HCT116 (cell line): ENCODE measurements at regions not wholly inside any gene's neighbourhood (a gene's known extent, or its start where the extent isn't known, plus 50 kb on each side); places are given as distances from the start of the nearest gene placed in this dataset.

Experiments used
- ATAC-seq: fragments of 200-7000 bp; cut with Tn5 transposase; 2 replicates; pipeline ENCODE4 v1.9.1; 2020; ENCODE audit warnings: mild to moderate bottlenecking, moderate library complexity
- BruUV-seq: library from RNA; stranded (reverse); fragments of 400-500 nt; replicated peaks from 2 replicates; lab custom pipeline; 2021; lab: Mats Ljungman, UMichigan
- CTCF ChIA-PET: fragments of 300-600 bp; sonication (Branson Sonifier 250); formaldehyde crosslinking; loops from one replicate; lab custom pipeline; 2021; ENCODE audit warnings: antibody characterized with exemption; lab: Charles Lee
- POLR2A ChIA-PET: fragments of 300-600, 350-600 bp; sonication (Branson Sonifier 250); formaldehyde crosslinking; loops from one replicate; lab custom pipeline; 2021; ENCODE audit warnings: antibody characterized with exemption; lab: Charles Lee
- RAD21 ChIA-PET, 2 experiments: fragments of 300-600 bp; sonication (Branson Sonifier 250); formaldehyde crosslinking; loops; one replicate each; lab custom pipeline; 2023; ENCODE audit warnings: low total read pairs in 2 of 2; ENCODE audit not compliant: uncharacterized antibody in 2 of 2, unreplicated experiment in 2 of 2, low non-redundant PET in 1 of 2; lab: Charles Lee
- DNase-seq: peaks from one replicate; pipeline ENCODE4 v3.0.0-alpha.2; 2010; ENCODE audit warnings: low read depth, low spot score
- H2AFZ ChIP-seq: fragments of 200-600 bp; shearing (Covaris generic), sonication (generic); 2 replicates; pipeline ENCODE4 v1.6.1; 2017; ENCODE audit warnings: low read depth, mixed run types, mixed read lengths, antibody characterized with exemption, low read length; ENCODE audit not compliant: poor library complexity, severe bottlenecking
- H3K27ac ChIP-seq: 2 replicates; pipeline ENCODE4 v1.5.1; 2012; ENCODE audit warnings: low read depth, low read length
- H3K27me3 ChIP-seq: fragments of 200-600 bp; sonication (generic); 2 replicates; pipeline ENCODE4 v1.6.1; 2016; ENCODE audit warnings: mixed run types, low read length, mixed read lengths; ENCODE audit not compliant: insufficient read depth
- H3K36me3 ChIP-seq, 2 experiments: fragments of 200-500 bp in 1 of 2; fragments of 200-600 bp in 1 of 2; sonication (Bioruptor generic) in 1 of 2; sonication (generic) in 1 of 2; 2 replicates each; pipeline versions ENCODE4 v1.5.1 to v1.6.1; 2014 to 2016; ENCODE audit warnings: low read length in 2 of 2, inconsistent platforms in 1 of 2, mixed read lengths in 1 of 2, mixed run types in 1 of 2; ENCODE audit not compliant: insufficient read depth in 2 of 2, control insufficient read depth in 1 of 2
- H3K4me1 ChIP-seq, 2 experiments: fragments of 200-600 bp in 1 of 2; sonication (generic) in 1 of 2; 2 replicates each; pipeline versions ENCODE4 v1.5.1 to v1.6.1; 2012 to 2017; ENCODE audit warnings: low read length in 2 of 2, inconsistent platforms in 1 of 2, mild to moderate bottlenecking in 1 of 2, mixed read lengths in 1 of 2, mixed run types in 1 of 2, moderate library complexity in 1 of 2; ENCODE audit not compliant: insufficient read depth in 2 of 2, control insufficient read depth in 1 of 2
- H3K4me2 ChIP-seq: fragments of 200-600 bp; sonication (generic); 2 replicates; pipeline ENCODE4 v1.6.1; 2017; ENCODE audit warnings: mixed run types, low read length, mixed read lengths
- H3K4me3 ChIP-seq, 2 experiments: fragments of 200-600 bp in 1 of 2; sonication (generic) in 1 of 2; replicated peaks in 1 of 2; 2 replicates each; pipeline ENCODE4 v1.5.1; 2011 to 2016; ENCODE audit warnings: low read length in 2 of 2, control low read depth in 1 of 2, low read depth in 1 of 2, mild to moderate bottlenecking in 1 of 2, mixed read lengths in 1 of 2, mixed run types in 1 of 2
- H3K79me2 ChIP-seq: fragments of 200-600 bp; sonication (generic); 2 replicates; pipeline ENCODE4 v1.6.1; 2017; ENCODE audit warnings: mild to moderate bottlenecking, mixed run types, low read length, moderate library complexity, mixed read lengths; ENCODE audit not compliant: insufficient read depth
- H3K9ac ChIP-seq: fragments of 200-600 bp; sonication (generic); 2 replicates; pipeline ENCODE4 v1.6.1; 2016; ENCODE audit warnings: low read length, mixed read lengths
- H3K9me2 ChIP-seq: fragments of 200-600 bp; sonication (generic), shearing (Covaris generic); 2 replicates; pipeline ENCODE4 v1.6.1; 2017; ENCODE audit warnings: mixed run types, mild to moderate bottlenecking, moderate library complexity; ENCODE audit not compliant: insufficient read depth
- H3K9me3 ChIP-seq, 2 experiments: fragments of 200-500 bp in 1 of 2; fragments of 200-600 bp in 1 of 2; sonication (Bioruptor generic) in 1 of 2; sonication (generic) in 1 of 2; 2 replicates each; pipeline ENCODE4 v1.6.1; 2014 to 2017; ENCODE audit warnings: low read length in 2 of 2, mixed read lengths in 2 of 2, inconsistent platforms in 1 of 2, low read depth in 1 of 2, mild to moderate bottlenecking in 1 of 2, mixed run types in 1 of 2, moderate library complexity in 1 of 2; ENCODE audit not compliant: control insufficient read depth in 1 of 2, insufficient read depth in 1 of 2
- H4K20me1 ChIP-seq: fragments of 200-600 bp; sonication (generic), shearing (Covaris generic); 2 replicates; pipeline ENCODE4 v1.6.1; 2017; ENCODE audit warnings: mixed run types, mild to moderate bottlenecking, moderate library complexity; ENCODE audit not compliant: insufficient read depth
- ATF3 ChIP-seq: IDR thresholded peaks from 2 replicates; pipeline ENCODE4 v1.6.1; 2012
- CEBPB ChIP-seq: IDR thresholded peaks from 2 replicates; pipeline ENCODE4 v1.6.1; 2012; ENCODE audit warnings: low read depth
- EGR1 ChIP-seq: IDR thresholded peaks from 2 replicates; pipeline ENCODE4 v1.6.1; 2012; ENCODE audit warnings: low read depth
- ELF1 ChIP-seq: IDR thresholded peaks from 2 replicates; pipeline ENCODE4 v1.6.1; 2012; ENCODE audit warnings: low read depth, borderline replicate concordance
- POLR2A ChIP-seq: IDR thresholded peaks from 2 replicates; pipeline ENCODE4 v1.7.0; 2011; ENCODE audit warnings: borderline replicate concordance; ENCODE audit not compliant: insufficient read depth, insufficient read length; ENCODE audit errors: extremely low read depth
- POLR2AphosphoS5 ChIP-seq: IDR thresholded peaks from 2 replicates; pipeline ENCODE4 v1.6.1; 2011; ENCODE audit warnings: mild to moderate bottlenecking, low read depth, low read length, moderate library complexity
- RAD21 ChIP-seq: IDR thresholded peaks from 2 replicates; pipeline ENCODE4 v1.6.1; 2012; ENCODE audit warnings: low read depth, mild to moderate bottlenecking
- REST ChIP-seq: IDR thresholded peaks from 2 replicates; pipeline ENCODE4 v1.6.1; 2012; ENCODE audit warnings: low read depth
- SIN3A ChIP-seq: IDR thresholded peaks from 2 replicates; pipeline ENCODE4 v1.6.1; 2012; ENCODE audit warnings: low read depth
- SP1 ChIP-seq: IDR thresholded peaks from 2 replicates; pipeline ENCODE4 v1.6.1; 2012; ENCODE audit warnings: low read depth
- TCF7L2 ChIP-seq: IDR thresholded peaks from 2 replicates; pipeline ENCODE4 v1.7.0; 2011; ENCODE audit warnings: borderline replicate concordance, inconsistent platforms; ENCODE audit not compliant: insufficient read depth, insufficient read length; ENCODE audit errors: extremely low read depth
- YY1 ChIP-seq: IDR thresholded peaks from 2 replicates; pipeline ENCODE4 v1.6.1; 2011; ENCODE audit warnings: low read length, low read depth, moderate library complexity, mild to moderate bottlenecking; ENCODE audit not compliant: insufficient replicate concordance; ENCODE audit errors: extremely low read depth
- ZFX ChIP-seq: fragments of 450-650 bp; IDR thresholded peaks from 2 replicates; pipeline ENCODE4 v1.6.1; 2017
- intact Hi-C: fragments of 100-400 bp; cut with micrococcal nuclease; formaldehyde crosslinking; loops from 2 replicates; pipeline ENCODE4 v1.10.0; 2022
- TF ChIP-seq, protein P1 (sequence below), 3 experiments: fragments of 200-600 bp in 1 of 3; sonication (generic) in 1 of 3; IDR thresholded peaks in 2 of 3; conservative IDR thresholded peaks in 1 of 3; 2 replicates each; pipeline ENCODE4 v1.5.1; 2012 to 2017; ENCODE audit warnings: low read depth in 2 of 3, low read length in 2 of 3, antibody characterized with exemption in 1 of 3, borderline replicate concordance in 1 of 3, control low read depth in 1 of 3, mild to moderate bottlenecking in 1 of 3, mixed read lengths in 1 of 3, mixed run types in 1 of 3, moderate library complexity in 1 of 3; ENCODE audit not compliant: insufficient read depth in 1 of 3

DNA sequence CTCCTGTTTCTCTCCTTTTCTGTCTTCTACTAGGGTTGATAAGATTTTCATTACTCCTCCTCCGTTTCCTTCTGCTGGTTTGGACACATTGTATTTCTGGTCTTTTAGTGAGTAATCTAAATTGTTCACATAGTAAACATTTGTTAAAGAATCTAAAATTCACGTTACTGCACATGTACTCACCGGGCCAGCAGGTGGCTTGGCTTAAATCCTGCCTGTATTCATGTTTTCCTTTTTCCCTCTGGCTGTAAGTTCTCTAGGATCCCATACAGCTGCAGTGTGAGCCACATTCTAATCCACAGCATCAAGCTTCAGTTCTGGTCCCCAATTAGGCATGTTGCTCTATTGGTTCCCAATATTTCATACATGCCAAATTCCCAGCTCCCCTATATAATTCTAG is 958.3 kb downstream of the ADGRL2 start:
- no peak overlapping the region for H2AFZ ChIP-seq
- BruUV-seq = no TSS peak
- H3K27me3 ChIP-seq = no peaks in the 10 kb centered on the region
- H3K4me2 ChIP-seq = no peak overlapping the region
- no peak overlapping the region for H3K4me3 ChIP-seq
- no peaks in the 10 kb centered on the region; the same call in 1 of the 2 replicates for H4K20me1 ChIP-seq
- no peak overlapping the region for H3K9ac ChIP-seq
- ATAC-seq = no peak
- ChIA-PET POLR2A (no interaction called here), RAD21 (no interaction called here)
- intact Hi-C loops = no loop called here
- no peaks in the 10 kb centered on the region for H3K4me1 ChIP-seq
- H3K79me2 ChIP-seq = no peaks in the 10 kb centered on the region
- H3K36me3 ChIP-seq = no peaks in the 10 kb centered on the region
- TF ChIP-seq POLR2A = no peak
- TF ChIP-seq ELF1 = no peak
- TF ChIP-seq, protein P1, sequence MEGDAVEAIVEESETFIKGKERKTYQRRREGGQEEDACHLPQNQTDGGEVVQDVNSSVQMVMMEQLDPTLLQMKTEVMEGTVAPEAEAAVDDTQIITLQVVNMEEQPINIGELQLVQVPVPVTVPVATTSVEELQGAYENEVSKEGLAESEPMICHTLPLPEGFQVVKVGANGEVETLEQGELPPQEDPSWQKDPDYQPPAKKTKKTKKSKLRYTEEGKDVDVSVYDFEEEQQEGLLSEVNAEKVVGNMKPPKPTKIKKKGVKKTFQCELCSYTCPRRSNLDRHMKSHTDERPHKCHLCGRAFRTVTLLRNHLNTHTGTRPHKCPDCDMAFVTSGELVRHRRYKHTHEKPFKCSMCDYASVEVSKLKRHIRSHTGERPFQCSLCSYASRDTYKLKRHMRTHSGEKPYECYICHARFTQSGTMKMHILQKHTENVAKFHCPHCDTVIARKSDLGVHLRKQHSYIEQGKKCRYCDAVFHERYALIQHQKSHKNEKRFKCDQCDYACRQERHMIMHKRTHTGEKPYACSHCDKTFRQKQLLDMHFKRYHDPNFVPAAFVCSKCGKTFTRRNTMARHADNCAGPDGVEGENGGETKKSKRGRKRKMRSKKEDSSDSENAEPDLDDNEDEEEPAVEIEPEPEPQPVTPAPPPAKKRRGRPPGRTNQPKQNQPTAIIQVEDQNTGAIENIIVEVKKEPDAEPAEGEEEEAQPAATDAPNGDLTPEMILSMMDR (IDR thresholded peaks at IDR 0.05 in 2 of 3, conservative IDR thresholded peaks at IDR 0.05 in 1 of 3; ENCODE audit: borderline replicate concordance in 1 of 3, insufficient read depth in 1 of 3, low read depth in 2 of 3, low read length in 2 of 3) = peak in 2 of 3 experiments; percentile 8 to 13; a peak in 1 of 6 replicates
- no peak for TF ChIP-seq RAD21
- TF ChIP-seq, all 23 proteins: peak for 1
- H3K27ac ChIP-seq = no peak overlapping the region
- H3K9me3 ChIP-seq = peaks cover 0 to 3% of the 10 kb centered on the region in 2 experiments; a peak in 1 of 4 replicates
- H3K9me2 ChIP-seq = no peaks in the 10 kb centered on the region
- no peak for DNase-seq
- CTCF ChIA-PET = no interaction called here

DNA sequence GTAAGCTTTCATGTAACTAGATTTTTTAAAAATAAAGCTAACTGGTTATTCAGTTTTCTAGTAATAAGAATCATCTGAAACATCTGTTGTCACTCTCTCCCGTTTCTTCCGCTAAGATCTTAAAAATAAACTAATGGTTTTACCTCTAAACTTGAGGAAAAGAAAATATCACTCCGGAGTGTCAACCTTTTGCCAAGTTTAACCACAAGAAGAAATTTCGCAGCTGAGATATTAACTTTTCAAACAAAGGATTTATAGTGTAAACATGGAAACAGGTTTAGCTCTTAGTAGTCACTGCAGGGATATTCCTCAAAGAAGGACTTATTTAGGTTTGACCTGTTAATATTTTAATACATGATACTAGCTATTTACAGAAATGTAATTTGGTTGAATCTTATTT is 954.9 kb downstream of the ADGRL2 start:
- no TSS peak for BruUV-seq
- no peak overlapping the region for H3K4me2 ChIP-seq
- no peak overlapping the region for H3K4me3 ChIP-seq
- CTCF ChIA-PET = no interaction called here
- ATAC-seq (no peak), DNase-seq (no peak)
- H3K36me3 ChIP-seq = no peaks in the 10 kb centered on the region
- H3K9me2 ChIP-seq = no peaks in the 10 kb centered on the region
- H3K9ac ChIP-seq = no peak overlapping the region
- H4K20me1 ChIP-seq = no peaks in the 10 kb centered on the region
- intact Hi-C loops = no loop called here
- H3K27ac ChIP-seq = no peak overlapping the region
- no peak overlapping the region for H2AFZ ChIP-seq
- RAD21 ChIA-PET = no interaction called here
- H3K4me1 ChIP-seq = no peaks in the 10 kb centered on the region
- no peaks in the 10 kb centered on the region for H3K27me3 ChIP-seq
- POLR2A ChIA-PET = no interaction called here
- H3K9me3 ChIP-seq = peaks cover 0 to 3% of the 10 kb centered on the region in 2 experiments; a peak in 1 of 4 replicates
- H3K79me2 ChIP-seq = no peaks in the 10 kb centered on the region
- TF ChIP-seq SP1 (no peak), ZFX (no peak), SIN3A (no peak), YY1 (no peak), POLR2AphosphoS5 (no peak), EGR1 (no peak), CEBPB (no peak), ATF3 (no peak), REST (no peak), ELF1 (no peak), RAD21 (no peak), TCF7L2 (no peak)
